A549 (cell line): ENCODE measurements at regions not wholly inside any gene's neighbourhood (a gene's known extent, or its start where the extent isn't known, plus 50 kb on each side); places are given as distances from the start of the nearest gene placed in this dataset.

Experiments used
- BHLHE40 ChIP-seq: IDR thresholded peaks from 2 replicates; pipeline ENCODE4 v1.6.1; 2012; ENCODE audit warnings: low read depth, low read length, inconsistent platforms
- CEBPB ChIP-seq, 2 experiments: fragments of >200 bp in 1 of 2; sonication (Bioruptor Twin) in 1 of 2; formaldehyde crosslinking in 1 of 2; IDR thresholded peaks; 2 replicates each; pipeline ENCODE4 v1.6.1; 2012 to 2016
- EP300 ChIP-seq, 2 experiments: fragments of >200 bp; sonication (Bioruptor Twin); formaldehyde crosslinking; IDR thresholded peaks; 2 replicates in 1 of 2; 3 replicates in 1 of 2; pipeline ENCODE4 v1.6.1; 2016 to 2017
- JUNB ChIP-seq: fragments of >200 bp; sonication (Bioruptor Twin); formaldehyde crosslinking; IDR thresholded peaks from 2 replicates; pipeline ENCODE4 v1.6.1; 2016
- MAFK ChIP-seq: fragments of 450-650 bp; IDR thresholded peaks from 2 replicates; pipeline ENCODE4 v1.6.1; 2014; ENCODE audit not compliant: partially characterized antibody
- NFE2L2 ChIP-seq: fragments of 150-350 bp; conservative IDR thresholded peaks from 2 replicates; pipeline ENCODE4 v1.6.1; 2014; ENCODE audit warnings: low read length
- PHF8 ChIP-seq: fragments of 200-600 bp; sonication (generic); IDR thresholded peaks from 2 replicates; pipeline ENCODE4 v1.6.1; 2016; ENCODE audit warnings: low read depth, mild to moderate bottlenecking, antibody characterized with exemption, moderate library complexity, borderline replicate concordance
- POLR2A ChIP-seq: IDR thresholded peaks from 2 replicates; pipeline ENCODE4 v1.6.1; 2012; ENCODE audit warnings: mild to moderate bottlenecking, low read length
- RAD21 ChIP-seq, 2 experiments: fragments of >200 bp in 1 of 2; sonication (Bioruptor Twin) in 1 of 2; formaldehyde crosslinking in 1 of 2; IDR thresholded peaks in 1 of 2; conservative IDR thresholded peaks in 1 of 2; 2 replicates in 1 of 2; 3 replicates in 1 of 2; pipeline ENCODE4 v1.6.1; 2012 to 2018; ENCODE audit warnings: inconsistent platforms in 1 of 2
- TF ChIP-seq, protein P1 (sequence below): IDR thresholded peaks from 2 replicates; pipeline ENCODE4 v1.6.1; 2012
- TF ChIP-seq, protein P2 (sequence below): fragments of >200 bp; sonication (Bioruptor Twin); formaldehyde crosslinking; IDR thresholded peaks from 3 replicates; pipeline ENCODE4 v1.5.1; 2016
- TF ChIP-seq, protein P3 (sequence below): fragments of 200-600 bp; sonication (generic); IDR thresholded peaks from 2 replicates; pipeline ENCODE4 v1.6.1; 2016; ENCODE audit warnings: antibody characterized with exemption, mild to moderate bottlenecking, moderate library complexity

DNA sequence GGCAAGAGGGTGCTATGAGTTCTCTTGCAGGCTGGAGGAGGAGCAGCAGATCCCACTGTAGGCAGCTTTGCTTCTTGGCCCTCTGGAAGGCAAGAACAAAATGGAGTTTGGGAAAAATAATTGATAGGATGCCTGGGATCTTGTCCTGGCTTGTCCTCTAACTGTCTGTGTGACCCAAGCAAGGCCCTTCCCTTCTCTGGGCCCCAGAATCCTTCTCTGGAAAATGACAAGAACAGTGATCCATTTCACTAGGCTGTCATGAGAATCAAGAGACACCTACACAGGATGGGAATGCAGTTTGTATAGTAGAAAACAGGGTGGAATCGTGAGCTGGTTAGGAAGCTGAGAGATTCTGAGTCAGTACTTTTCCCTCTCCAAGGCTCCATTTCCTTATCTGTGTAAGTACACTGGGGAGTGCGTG lies 133.3 kb downstream of the PJA1 start:
- TF ChIP-seq POLR2A (no peak), RAD21 (conservative IDR thresholded peaks at IDR 0.05 in 1 of 2, IDR thresholded peaks at IDR 0.05 in 1 of 2) (no peak), JUNB (no peak), BHLHE40 (no peak), CEBPB (IDR thresholded peaks at IDR 0.05) (no peak), MAFK (no peak), NFE2L2 (no peak), EP300 (IDR thresholded peaks at IDR 0.05) (no peak), PHF8 (no peak)
- TF ChIP-seq, protein P1, sequence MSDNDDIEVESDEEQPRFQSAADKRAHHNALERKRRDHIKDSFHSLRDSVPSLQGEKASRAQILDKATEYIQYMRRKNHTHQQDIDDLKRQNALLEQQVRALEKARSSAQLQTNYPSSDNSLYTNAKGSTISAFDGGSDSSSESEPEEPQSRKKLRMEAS, result no peak
- TF ChIP-seq, protein P2, sequence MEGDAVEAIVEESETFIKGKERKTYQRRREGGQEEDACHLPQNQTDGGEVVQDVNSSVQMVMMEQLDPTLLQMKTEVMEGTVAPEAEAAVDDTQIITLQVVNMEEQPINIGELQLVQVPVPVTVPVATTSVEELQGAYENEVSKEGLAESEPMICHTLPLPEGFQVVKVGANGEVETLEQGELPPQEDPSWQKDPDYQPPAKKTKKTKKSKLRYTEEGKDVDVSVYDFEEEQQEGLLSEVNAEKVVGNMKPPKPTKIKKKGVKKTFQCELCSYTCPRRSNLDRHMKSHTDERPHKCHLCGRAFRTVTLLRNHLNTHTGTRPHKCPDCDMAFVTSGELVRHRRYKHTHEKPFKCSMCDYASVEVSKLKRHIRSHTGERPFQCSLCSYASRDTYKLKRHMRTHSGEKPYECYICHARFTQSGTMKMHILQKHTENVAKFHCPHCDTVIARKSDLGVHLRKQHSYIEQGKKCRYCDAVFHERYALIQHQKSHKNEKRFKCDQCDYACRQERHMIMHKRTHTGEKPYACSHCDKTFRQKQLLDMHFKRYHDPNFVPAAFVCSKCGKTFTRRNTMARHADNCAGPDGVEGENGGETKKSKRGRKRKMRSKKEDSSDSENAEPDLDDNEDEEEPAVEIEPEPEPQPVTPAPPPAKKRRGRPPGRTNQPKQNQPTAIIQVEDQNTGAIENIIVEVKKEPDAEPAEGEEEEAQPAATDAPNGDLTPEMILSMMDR, result no peak
- TF ChIP-seq, protein P3, sequence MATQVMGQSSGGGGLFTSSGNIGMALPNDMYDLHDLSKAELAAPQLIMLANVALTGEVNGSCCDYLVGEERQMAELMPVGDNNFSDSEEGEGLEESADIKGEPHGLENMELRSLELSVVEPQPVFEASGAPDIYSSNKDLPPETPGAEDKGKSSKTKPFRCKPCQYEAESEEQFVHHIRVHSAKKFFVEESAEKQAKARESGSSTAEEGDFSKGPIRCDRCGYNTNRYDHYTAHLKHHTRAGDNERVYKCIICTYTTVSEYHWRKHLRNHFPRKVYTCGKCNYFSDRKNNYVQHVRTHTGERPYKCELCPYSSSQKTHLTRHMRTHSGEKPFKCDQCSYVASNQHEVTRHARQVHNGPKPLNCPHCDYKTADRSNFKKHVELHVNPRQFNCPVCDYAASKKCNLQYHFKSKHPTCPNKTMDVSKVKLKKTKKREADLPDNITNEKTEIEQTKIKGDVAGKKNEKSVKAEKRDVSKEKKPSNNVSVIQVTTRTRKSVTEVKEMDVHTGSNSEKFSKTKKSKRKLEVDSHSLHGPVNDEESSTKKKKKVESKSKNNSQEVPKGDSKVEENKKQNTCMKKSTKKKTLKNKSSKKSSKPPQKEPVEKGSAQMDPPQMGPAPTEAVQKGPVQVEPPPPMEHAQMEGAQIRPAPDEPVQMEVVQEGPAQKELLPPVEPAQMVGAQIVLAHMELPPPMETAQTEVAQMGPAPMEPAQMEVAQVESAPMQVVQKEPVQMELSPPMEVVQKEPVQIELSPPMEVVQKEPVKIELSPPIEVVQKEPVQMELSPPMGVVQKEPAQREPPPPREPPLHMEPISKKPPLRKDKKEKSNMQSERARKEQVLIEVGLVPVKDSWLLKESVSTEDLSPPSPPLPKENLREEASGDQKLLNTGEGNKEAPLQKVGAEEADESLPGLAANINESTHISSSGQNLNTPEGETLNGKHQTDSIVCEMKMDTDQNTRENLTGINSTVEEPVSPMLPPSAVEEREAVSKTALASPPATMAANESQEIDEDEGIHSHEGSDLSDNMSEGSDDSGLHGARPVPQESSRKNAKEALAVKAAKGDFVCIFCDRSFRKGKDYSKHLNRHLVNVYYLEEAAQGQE, result no peak
